GM21717 (cell line): ENCODE measurements at regions not wholly inside any gene's neighbourhood (a gene's known extent, or its start where the extent isn't known, plus 50 kb on each side); places are given as distances from the start of the nearest gene placed in this dataset.
"Not testable (repeated sequence)": the region's sequence is repeated elsewhere in the genome, so short reads cannot be mapped to it uniquely, and the experiment has no call there.

ENCODE experiments used
- ATAC-seq: cut with Tn5 transposase; IDR thresholded peaks from one replicate; pipeline ENCODE4 v1.9.1; 2021; ENCODE audit warnings: mild to moderate bottlenecking, moderate library complexity; ENCODE audit not compliant: unreplicated experiment

GRCh38 chr4:138341739-138342415 is 99.7 kb upstream of the SLC7A11 start:
- peak; percentile 79 for ATAC-seq

GRCh38 chr4:138338840-138339239 is 96.7 kb upstream of the SLC7A11 start:
- no peak for ATAC-seq

- not testable (repeated sequence) for ATAC-seq
Measured at GRCh38 chr4:138338222-138338621, 96.1 kb upstream of the SLC7A11 start.

- ATAC-seq = no peak
Measured at GRCh38 chr4:138334346-138335016, 92.3 kb upstream of the SLC7A11 start.

GRCh38 chr4:138332415-138332814 is 90.3 kb upstream of the SLC7A11 start:
- not testable (repeated sequence) for ATAC-seq

- ATAC-seq = no peak
Measured at GRCh38 chr4:138330531-138330930, 88.4 kb upstream of the SLC7A11 start.

- no peak for ATAC-seq
Measured at GRCh38 chr4:138329506-138330070, 87.4 kb upstream of the SLC7A11 start.

GRCh38 chr4:138327338-138327737 is 85.2 kb upstream of the SLC7A11 start:
- no peak for ATAC-seq

- no peak for ATAC-seq
Measured at GRCh38 chr4:138320831-138321230, 78.7 kb upstream of the SLC7A11 start.

- ATAC-seq = no peak
Measured at GRCh38 chr4:138320030-138320429, 77.9 kb upstream of the SLC7A11 start.

GRCh38 chr4:138317175-138317748 is 75.1 kb upstream of the SLC7A11 start:
- no peak for ATAC-seq

- ATAC-seq = no peak
Measured at GRCh38 chr4:138312536-138312911, 70.4 kb upstream of the SLC7A11 start.

GRCh38 chr4:138311771-138312535 is 69.8 kb upstream of the SLC7A11 start:
- no peak for ATAC-seq

GRCh38 chr4:138310991-138311390 is 68.8 kb upstream of the SLC7A11 start:
- ATAC-seq = no peak

GRCh38 chr4:138310498-138310897 is 68.3 kb upstream of the SLC7A11 start:
- ATAC-seq = no peak

- ATAC-seq = no peak
Measured at GRCh38 chr4:138308356-138308755, 66.2 kb upstream of the SLC7A11 start.

GRCh38 chr4:138307319-138307718 is 65.2 kb upstream of the SLC7A11 start:
- ATAC-seq = no peak

GRCh38 chr4:138305050-138305449 is 62.9 kb upstream of the SLC7A11 start:
- no peak for ATAC-seq

- ATAC-seq = no peak
Measured at GRCh38 chr4:138301536-138301935, 59.4 kb upstream of the SLC7A11 start.

- no peak for ATAC-seq
Measured at GRCh38 chr4:138300616-138301015, 58.5 kb upstream of the SLC7A11 start.

GRCh38 chr4:138299881-138300280 is 57.7 kb upstream of the SLC7A11 start:
- no peak for ATAC-seq
